SJCRH30 (cell line): ENCODE measurements at regions not wholly inside any gene's neighbourhood (a gene's known extent, or its start where the extent isn't known, plus 50 kb on each side); places are given as distances from the start of the nearest gene placed in this dataset.
"Not testable (repeated sequence)": the region's sequence is repeated elsewhere in the genome, so short reads cannot be mapped to it uniquely, and the experiment has no call there.

Source experiments
- DNase-seq, 2 experiments: peaks; one replicate each; pipeline ENCODE4 v3.0.0-alpha.2; 2015 to 2020
- H3K27ac ChIP-seq: fragments of 250-450 bp; sonication (Bioruptor Pico); 2 replicates; pipeline ENCODE4 v1.5.1; 2020; ENCODE audit warnings: mild to moderate bottlenecking, moderate library complexity
- H3K27me3 ChIP-seq: fragments of 250-450 bp; sonication (Bioruptor Pico); 2 replicates; pipeline ENCODE4 v1.5.1; 2020; ENCODE audit warnings: mild to moderate bottlenecking, moderate library complexity
- H3K36me3 ChIP-seq: fragments of 250-450 bp; sonication (Bioruptor Pico); 2 replicates; pipeline ENCODE4 v1.5.1; 2020; ENCODE audit warnings: mild to moderate bottlenecking, moderate library complexity
- H3K4me1 ChIP-seq: fragments of 250-450 bp; sonication (Bioruptor Pico); 2 replicates; pipeline ENCODE4 v1.5.1; 2020; ENCODE audit warnings: mild to moderate bottlenecking, moderate library complexity
- H3K4me3 ChIP-seq: fragments of 250-450 bp; sonication (Bioruptor Pico); 2 replicates; pipeline ENCODE4 v1.5.1; 2020; ENCODE audit warnings: mild to moderate bottlenecking, moderate library complexity
- H3K9me3 ChIP-seq: fragments of 250-450 bp; sonication (Bioruptor Pico); replicated peaks from 2 replicates; pipeline ENCODE4 v1.5.1; 2020; ENCODE audit warnings: mild to moderate bottlenecking, moderate library complexity

DNA sequence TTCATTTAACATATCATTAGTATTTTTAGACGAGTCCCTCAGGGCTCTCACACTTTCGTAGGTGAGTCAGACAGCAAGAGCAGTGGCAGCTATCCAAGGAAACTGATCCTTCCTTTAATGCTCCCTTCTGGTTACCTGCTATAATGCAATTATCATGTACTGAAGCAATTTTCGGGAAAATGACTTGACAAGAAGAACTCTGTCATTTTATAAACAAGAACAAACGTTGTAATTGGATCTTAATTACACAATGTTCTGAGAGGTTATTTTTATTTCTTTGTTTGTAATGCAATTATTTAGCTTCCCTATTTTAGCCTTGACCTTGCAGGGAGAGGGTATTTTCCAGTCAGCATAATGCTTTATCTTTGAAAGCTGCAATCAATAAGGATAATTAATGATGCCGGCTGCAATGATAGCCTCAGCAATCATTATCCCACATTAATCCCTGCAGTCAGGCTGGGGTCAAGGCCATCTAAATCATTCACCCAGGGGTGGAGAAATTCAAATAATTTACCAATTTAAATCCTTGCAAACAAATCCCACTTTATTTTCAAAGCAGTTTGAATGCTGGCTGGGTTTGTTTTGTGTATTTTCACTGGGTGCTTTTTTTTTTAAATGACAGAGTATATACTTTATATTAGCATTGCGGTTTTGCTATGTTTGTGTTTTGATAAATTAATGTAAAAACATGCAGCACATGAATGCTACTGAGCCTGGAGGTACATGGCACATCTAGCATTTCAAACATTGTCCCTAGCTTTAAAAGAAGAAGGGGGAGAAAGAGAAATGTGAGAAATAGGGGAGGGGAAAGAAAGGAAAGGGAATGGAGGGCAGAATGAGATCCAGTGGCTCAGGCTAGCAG is 249.9 kb downstream of the SHOX2 start:
- Histone ChIP-seq H3K9me3 (no peaks in the 10 kb centered on the region), H3K4me3 (no peak overlapping the region), H3K36me3 (no peaks in the 10 kb centered on the region), H3K27me3 (no peaks in the 10 kb centered on the region), H3K27ac (no peak overlapping the region), H3K4me1 (no peaks in the 10 kb centered on the region)
- no peak for DNase-seq

DNA sequence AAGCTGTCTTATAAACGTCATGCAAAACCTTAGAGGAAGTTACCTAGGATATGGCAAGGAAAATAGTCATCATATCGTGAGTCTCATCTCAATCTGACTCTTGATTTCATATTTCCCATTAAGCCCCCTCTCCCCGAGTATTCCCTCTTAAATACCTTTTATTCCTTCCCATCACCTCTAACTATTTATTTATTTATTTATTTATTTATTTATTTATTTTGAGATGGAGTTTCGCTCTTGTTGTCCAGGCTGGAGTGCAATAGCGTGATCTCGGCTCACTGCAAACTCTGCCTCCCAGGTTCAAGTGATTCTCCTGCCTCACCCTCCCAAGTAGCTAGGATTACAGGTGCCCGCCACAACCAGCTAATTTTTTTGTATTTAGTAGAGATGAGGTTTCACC is 260.4 kb downstream of the SHOX2 start:
- not testable (repeated sequence) for H3K36me3 ChIP-seq, DNase-seq, H3K4me3 ChIP-seq, H3K27ac ChIP-seq, H3K9me3 ChIP-seq, H3K27me3 ChIP-seq, H3K4me1 ChIP-seq

- no peaks in the 10 kb centered on the region for H3K36me3 ChIP-seq
- DNase-seq, result no peak
- H3K27me3 ChIP-seq, result no peaks in the 10 kb centered on the region
- no peaks in the 10 kb centered on the region for H3K4me1 ChIP-seq
- H3K9me3 ChIP-seq, result no peaks in the 10 kb centered on the region
- H3K27ac ChIP-seq, result no peak overlapping the region
- H3K4me3 ChIP-seq, result no peak overlapping the region
Observed at GRCh38 chr3:157844800-157845565, 261.2 kb downstream of the SHOX2 start.

GRCh38 chr3:157844216-157844615 is 262.0 kb downstream of the SHOX2 start:
- H3K27ac ChIP-seq, result no peak overlapping the region

GRCh38 chr3:157841029-157841428 is 265.2 kb downstream of the SHOX2 start:
- no peaks in the 10 kb centered on the region for H3K4me1 ChIP-seq
- H3K9me3 ChIP-seq, result no peaks in the 10 kb centered on the region
- no peak overlapping the region for H3K27ac ChIP-seq
- no peaks in the 10 kb centered on the region for H3K27me3 ChIP-seq
- DNase-seq, result no peak
- H3K36me3 ChIP-seq, result no peaks in the 10 kb centered on the region
- H3K4me3 ChIP-seq, result no peak overlapping the region

More at GRCh38 chr3:157844216-157844615, 262.0 kb downstream of the SHOX2 start:
- H3K36me3 ChIP-seq, result no peaks in the 10 kb centered on the region
- H3K27me3 ChIP-seq, result no peaks in the 10 kb centered on the region
- no peak for DNase-seq
- no peaks in the 10 kb centered on the region for H3K9me3 ChIP-seq
- no peaks in the 10 kb centered on the region for H3K4me1 ChIP-seq
- no peak overlapping the region for H3K4me3 ChIP-seq

- no peak for DNase-seq
Observed at GRCh38 chr3:157840564-157840963, 265.7 kb downstream of the SHOX2 start.

GRCh38 chr3:157838457-157838856 is 267.8 kb downstream of the SHOX2 start:
- no peaks in the 10 kb centered on the region for H3K27me3 ChIP-seq
- no peak overlapping the region for H3K4me3 ChIP-seq
- DNase-seq, result no peak
- H3K9me3 ChIP-seq, result no peaks in the 10 kb centered on the region
- no peaks in the 10 kb centered on the region for H3K36me3 ChIP-seq
- H3K4me1 ChIP-seq, result no peaks in the 10 kb centered on the region
- H3K27ac ChIP-seq, result no peak overlapping the region

More at GRCh38 chr3:157840564-157840963, 265.7 kb downstream of the SHOX2 start:
- Histone ChIP-seq H3K36me3 (no peaks in the 10 kb centered on the region), H3K27me3 (no peaks in the 10 kb centered on the region), H3K9me3 (no peaks in the 10 kb centered on the region), H3K4me3 (no peak overlapping the region), H3K27ac (no peak overlapping the region), H3K4me1 (no peaks in the 10 kb centered on the region)

GRCh38 chr3:157837336-157837735 is 268.9 kb downstream of the SHOX2 start:
- Histone ChIP-seq H3K27me3 (no peaks in the 10 kb centered on the region), H3K9me3 (no peaks in the 10 kb centered on the region), H3K27ac (no peak overlapping the region), H3K4me3 (no peak overlapping the region), H3K4me1 (no peaks in the 10 kb centered on the region), H3K36me3 (no peaks in the 10 kb centered on the region)
- DNase-seq, result no peak

GRCh38 chr3:157836022-157836421 is 270.2 kb downstream of the SHOX2 start:
- Histone ChIP-seq H3K4me1 (no peaks in the 10 kb centered on the region), H3K27ac (no peak overlapping the region), H3K36me3 (no peaks in the 10 kb centered on the region), H3K27me3 (no peaks in the 10 kb centered on the region), H3K9me3 (no peaks in the 10 kb centered on the region), H3K4me3 (no peak overlapping the region)
- DNase-seq, result no peak

GRCh38 chr3:157832588-157832987 is 273.6 kb downstream of the SHOX2 start:
- H3K9me3 ChIP-seq, result no peaks in the 10 kb centered on the region
- DNase-seq, result no peak
- H3K4me3 ChIP-seq, result no peak overlapping the region

GRCh38 chr3:157830556-157831236 is 275.5 kb downstream of the SHOX2 start:
- H3K27ac ChIP-seq, result no peak overlapping the region
- no peaks in the 10 kb centered on the region for H3K4me1 ChIP-seq
- DNase-seq, result no peak
- H3K9me3 ChIP-seq, result no peaks in the 10 kb centered on the region
- H3K36me3 ChIP-seq, result no peaks in the 10 kb centered on the region
- no peak overlapping the region for H3K4me3 ChIP-seq
- no peaks in the 10 kb centered on the region for H3K27me3 ChIP-seq

More at GRCh38 chr3:157832588-157832987, 273.6 kb downstream of the SHOX2 start:
- no peaks in the 10 kb centered on the region for H3K4me1 ChIP-seq
- H3K27me3 ChIP-seq, result no peaks in the 10 kb centered on the region
- no peaks in the 10 kb centered on the region for H3K36me3 ChIP-seq
- no peak overlapping the region for H3K27ac ChIP-seq

- Histone ChIP-seq H3K27ac (no peak overlapping the region), H3K27me3 (no peaks in the 10 kb centered on the region), H3K4me1 (no peaks in the 10 kb centered on the region)
Observed at GRCh38 chr3:157829786-157830185, 276.4 kb downstream of the SHOX2 start.

DNA sequence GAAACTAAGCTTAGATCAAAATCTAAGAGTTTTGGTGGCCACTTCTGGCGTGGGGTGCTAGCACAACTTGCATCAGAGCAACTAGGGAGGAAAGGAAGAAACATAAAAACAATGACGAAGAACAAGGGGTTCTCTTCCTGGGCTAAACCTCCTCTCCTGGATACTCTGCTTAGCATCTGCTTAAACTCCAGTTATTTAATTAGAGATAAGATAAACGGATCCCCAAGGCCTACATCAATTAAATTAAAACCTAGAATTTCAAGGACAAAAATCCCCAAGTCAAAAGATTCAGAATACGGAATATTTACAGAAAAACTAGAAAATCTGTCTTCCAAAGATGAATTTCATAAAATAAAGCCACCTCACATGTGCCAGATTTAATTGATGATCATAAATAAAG is 281.9 kb downstream of the SHOX2 start:
- H3K27ac ChIP-seq, result no peak overlapping the region
- H3K27me3 ChIP-seq, result no peaks in the 10 kb centered on the region
- DNase-seq, result no peak
- no peaks in the 10 kb centered on the region for H3K36me3 ChIP-seq
- no peaks in the 10 kb centered on the region for H3K4me1 ChIP-seq
- H3K4me3 ChIP-seq, result no peak overlapping the region
- H3K9me3 ChIP-seq, result no peaks in the 10 kb centered on the region

More at GRCh38 chr3:157829786-157830185, 276.4 kb downstream of the SHOX2 start:
- Histone ChIP-seq H3K9me3 (no peaks in the 10 kb centered on the region), H3K4me3 (no peak overlapping the region), H3K36me3 (no peaks in the 10 kb centered on the region)
- no peak for DNase-seq

DNA sequence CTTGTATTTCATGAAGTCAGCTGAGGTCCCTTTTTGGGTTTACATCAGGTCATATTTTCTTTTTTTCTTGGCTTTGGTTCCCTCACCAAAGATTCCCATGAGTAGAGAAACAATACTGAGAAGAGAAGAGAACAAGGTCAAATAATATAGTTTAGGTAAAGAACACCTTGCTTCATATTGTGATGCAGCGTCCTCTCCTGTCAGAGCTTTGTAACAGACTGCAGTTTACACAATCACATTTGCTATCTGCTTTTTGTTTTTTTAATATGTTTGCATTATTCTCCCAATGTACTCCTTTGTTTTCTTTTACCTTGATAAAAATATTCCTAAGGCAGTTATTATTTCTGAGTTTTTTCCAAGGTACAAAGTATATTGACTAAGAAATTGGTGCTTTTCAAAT is 283.2 kb downstream of the SHOX2 start:
- Histone ChIP-seq H3K9me3 (no peaks in the 10 kb centered on the region), H3K4me1 (no peaks in the 10 kb centered on the region), H3K36me3 (no peaks in the 10 kb centered on the region), H3K27me3 (no peaks in the 10 kb centered on the region), H3K27ac (no peak overlapping the region), H3K4me3 (no peak overlapping the region)
- no peak for DNase-seq

DNA sequence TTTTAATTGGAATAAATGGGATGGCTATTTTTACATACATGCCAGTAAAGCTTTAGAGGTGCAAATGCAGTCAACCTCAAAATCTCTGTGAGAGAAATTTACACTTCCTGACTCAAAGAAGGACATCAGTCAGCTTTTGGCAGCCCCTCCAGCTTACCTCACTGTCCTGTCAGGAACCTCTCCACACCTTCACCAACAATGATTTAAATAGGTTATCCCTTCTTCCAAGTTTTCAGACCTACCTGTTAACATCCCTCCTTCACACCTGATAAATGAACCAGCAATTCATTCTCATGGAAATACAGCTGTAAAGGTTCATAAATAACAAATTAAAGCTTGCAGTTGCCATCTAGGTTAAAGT is 286.1 kb downstream of the SHOX2 start:
- Histone ChIP-seq H3K36me3 (no peaks in the 10 kb centered on the region), H3K4me3 (no peak overlapping the region), H3K9me3 (no peaks in the 10 kb centered on the region), H3K4me1 (no peaks in the 10 kb centered on the region), H3K27ac (no peak overlapping the region), H3K27me3 (no peaks in the 10 kb centered on the region)
- DNase-seq, result no peak
